ENCODE measurements at regions not wholly inside any gene's neighbourhood (a gene's known extent, or its start where the extent isn't known, plus 50 kb on each side); places are given as distances from the start of the nearest gene placed in this dataset.

DNA sequence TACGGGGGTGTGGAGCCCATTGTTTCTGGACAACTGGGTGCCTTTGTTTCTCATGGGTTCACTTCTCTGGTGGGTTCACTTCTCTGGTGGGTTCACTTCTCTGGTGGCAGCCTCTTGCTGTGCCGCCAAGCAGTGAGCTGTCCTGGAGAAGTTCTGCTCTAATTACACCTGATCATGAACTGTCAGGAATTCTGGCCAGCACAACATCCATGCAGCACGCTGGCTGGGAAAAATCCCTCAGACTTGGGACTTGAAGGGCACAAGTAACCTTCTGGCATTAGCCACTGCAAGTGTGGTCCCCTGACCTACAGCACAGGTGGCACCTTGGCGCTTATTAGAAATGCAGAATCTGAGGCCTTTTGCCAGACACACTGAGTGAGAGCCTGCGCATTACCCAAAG is 752.5 kb downstream of the QKI start:
- no peak for DNase-seq (ENCODE audit: extremely low read depth in 1 of 4, low spot score in 3 of 4)
- Histone ChIP-seq H3K4me1 (replicated peaks in 1 of 2; ENCODE audit: control insufficient read depth in 2 of 2, insufficient read depth in 2 of 2, low read length in 2 of 2) (no peaks in the 10 kb centered on the region), H3K4me3 (no peak overlapping the region), H3K9ac (ENCODE audit: insufficient read depth in 1 of 2, low read depth in 2 of 2, low read length in 2 of 2) (no peak overlapping the region), H3K9me1 (ENCODE audit: control insufficient read depth, insufficient read depth, low read length) (no peaks in the 10 kb centered on the region), H3K27me3 (ENCODE audit: control insufficient read depth in 2 of 2, insufficient read depth in 2 of 2, low read length in 2 of 2) (no peaks in the 10 kb centered on the region), H4K20me1 (replicated peaks; ENCODE audit: control insufficient read depth, insufficient read depth, low read length) (no peaks in the 10 kb centered on the region), H2AFZ (ENCODE audit: low read depth, low read length) (no peak overlapping the region), H3K27ac (ENCODE audit: extremely low read depth, low read depth, low read length) (no peak overlapping the region), H3K79me2 (ENCODE audit: control insufficient read depth, insufficient read depth, low read length) (no peaks in the 10 kb centered on the region), H3K9me3 (replicated peaks; ENCODE audit: control insufficient read depth, insufficient read depth, low read depth, low read length) (no peaks in the 10 kb centered on the region), H3K4me2 (ENCODE audit: insufficient read depth, low read length) (no peak overlapping the region), H3K36me3 (ENCODE audit: control insufficient read depth, insufficient read depth, low read length) (no peaks in the 10 kb centered on the region)
- CTCF ChIA-PET (ENCODE audit: low intra/inter-chr PET ratio) = interaction anchor here (0.5 kb wide), 1 partner anchor 339 kb away, joined by 3 read pairs; no protein-coding TSS in a partner anchor
- POLR2A ChIA-PET = no interaction called here
- WGBS (ENCODE audit: insufficient coverage, low coverage, missing lambda C conversion rate) = 2% methylated on average over 5 of the region's 5 CpGs
- no TSS peak for BruUV-seq (replicated peaks)
- TF ChIP-seq ZFP36 (IDR thresholded peaks at IDR 0.05; ENCODE audit: low read depth, low read length, partially characterized antibody) (no peak), NFIC (IDR thresholded peaks at IDR 0.05) (no peak), GABPB1 (CRISPR knock-in tag; IDR thresholded peaks at IDR 0.05) (no peak), NR3C1 (CRISPR knock-in tag; IDR thresholded peaks at IDR 0.05) (no peak)
- no peak for FAIRE-seq
- in situ Hi-C loops (cut with MboI) (no loop called here), intact Hi-C loops (cut with micrococcal nuclease) (no loop called here)
- no peak for ATAC-seq

DNA sequence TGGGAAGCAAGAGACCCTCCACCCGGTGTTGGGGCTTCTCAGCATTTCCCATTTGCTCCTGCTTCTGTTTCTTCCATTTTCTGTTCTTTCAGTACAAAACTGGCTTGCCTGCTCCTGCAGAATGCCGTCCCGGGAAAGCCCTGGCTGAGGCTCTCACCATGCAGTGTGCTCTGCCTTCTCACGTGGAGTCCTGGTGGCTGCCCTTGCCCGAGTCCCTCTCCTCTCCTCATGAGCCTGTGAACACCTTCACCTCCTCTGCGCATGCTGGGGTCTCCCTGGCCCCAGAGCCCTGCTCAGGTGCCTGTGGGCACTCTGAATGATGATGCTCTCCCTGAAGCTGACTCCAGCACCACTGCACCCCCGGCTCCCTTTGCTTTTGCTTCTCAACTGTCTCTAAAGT is 752.0 kb downstream of the QKI start:
- no peak for FAIRE-seq
- in situ Hi-C loops (cut with MboI) = no loop called here
- TF ChIP-seq, protein P1, sequence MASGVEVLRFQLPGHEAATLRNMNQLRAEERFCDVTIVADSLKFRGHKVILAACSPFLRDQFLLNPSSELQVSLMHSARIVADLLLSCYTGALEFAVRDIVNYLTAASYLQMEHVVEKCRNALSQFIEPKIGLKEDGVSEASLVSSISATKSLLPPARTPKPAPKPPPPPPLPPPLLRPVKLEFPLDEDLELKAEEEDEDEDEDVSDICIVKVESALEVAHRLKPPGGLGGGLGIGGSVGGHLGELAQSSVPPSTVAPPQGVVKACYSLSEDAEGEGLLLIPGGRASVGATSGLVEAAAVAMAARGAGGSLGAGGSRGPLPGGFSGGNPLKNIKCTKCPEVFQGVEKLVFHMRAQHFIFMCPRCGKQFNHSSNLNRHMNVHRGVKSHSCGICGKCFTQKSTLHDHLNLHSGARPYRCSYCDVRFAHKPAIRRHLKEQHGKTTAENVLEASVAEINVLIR (CRISPR knock-in tag; IDR thresholded peaks at IDR 0.05) = no peak
- no peak for TF ChIP-seq STAG1 (CRISPR knock-in tag; IDR thresholded peaks at IDR 0.05; ENCODE audit: borderline replicate concordance)
- TF ChIP-seq, protein P2, sequence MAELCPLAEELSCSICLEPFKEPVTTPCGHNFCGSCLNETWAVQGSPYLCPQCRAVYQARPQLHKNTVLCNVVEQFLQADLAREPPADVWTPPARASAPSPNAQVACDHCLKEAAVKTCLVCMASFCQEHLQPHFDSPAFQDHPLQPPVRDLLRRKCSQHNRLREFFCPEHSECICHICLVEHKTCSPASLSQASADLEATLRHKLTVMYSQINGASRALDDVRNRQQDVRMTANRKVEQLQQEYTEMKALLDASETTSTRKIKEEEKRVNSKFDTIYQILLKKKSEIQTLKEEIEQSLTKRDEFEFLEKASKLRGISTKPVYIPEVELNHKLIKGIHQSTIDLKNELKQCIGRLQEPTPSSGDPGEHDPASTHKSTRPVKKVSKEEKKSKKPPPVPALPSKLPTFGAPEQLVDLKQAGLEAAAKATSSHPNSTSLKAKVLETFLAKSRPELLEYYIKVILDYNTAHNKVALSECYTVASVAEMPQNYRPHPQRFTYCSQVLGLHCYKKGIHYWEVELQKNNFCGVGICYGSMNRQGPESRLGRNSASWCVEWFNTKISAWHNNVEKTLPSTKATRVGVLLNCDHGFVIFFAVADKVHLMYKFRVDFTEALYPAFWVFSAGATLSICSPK (IDR thresholded peaks at IDR 0.05; ENCODE audit: borderline replicate concordance) = no peak
- TF ChIP-seq TAF15 (IDR thresholded peaks at IDR 0.05; ENCODE audit: low read depth, low read length) = no peak
- no peak for TF ChIP-seq RHOXF2B (CRISPR knock-in tag; conservative IDR thresholded peaks at IDR 0.05)
- no peak for TF ChIP-seq MTA2 (IDR thresholded peaks at IDR 0.05; ENCODE audit: low read depth)
- no peak for TF ChIP-seq ARID1B (IDR thresholded peaks at IDR 0.05)
- TF ChIP-seq GATA2 (CRISPR knock-in tag; IDR thresholded peaks at IDR 0.05) = no peak
- TF ChIP-seq, protein P3, sequence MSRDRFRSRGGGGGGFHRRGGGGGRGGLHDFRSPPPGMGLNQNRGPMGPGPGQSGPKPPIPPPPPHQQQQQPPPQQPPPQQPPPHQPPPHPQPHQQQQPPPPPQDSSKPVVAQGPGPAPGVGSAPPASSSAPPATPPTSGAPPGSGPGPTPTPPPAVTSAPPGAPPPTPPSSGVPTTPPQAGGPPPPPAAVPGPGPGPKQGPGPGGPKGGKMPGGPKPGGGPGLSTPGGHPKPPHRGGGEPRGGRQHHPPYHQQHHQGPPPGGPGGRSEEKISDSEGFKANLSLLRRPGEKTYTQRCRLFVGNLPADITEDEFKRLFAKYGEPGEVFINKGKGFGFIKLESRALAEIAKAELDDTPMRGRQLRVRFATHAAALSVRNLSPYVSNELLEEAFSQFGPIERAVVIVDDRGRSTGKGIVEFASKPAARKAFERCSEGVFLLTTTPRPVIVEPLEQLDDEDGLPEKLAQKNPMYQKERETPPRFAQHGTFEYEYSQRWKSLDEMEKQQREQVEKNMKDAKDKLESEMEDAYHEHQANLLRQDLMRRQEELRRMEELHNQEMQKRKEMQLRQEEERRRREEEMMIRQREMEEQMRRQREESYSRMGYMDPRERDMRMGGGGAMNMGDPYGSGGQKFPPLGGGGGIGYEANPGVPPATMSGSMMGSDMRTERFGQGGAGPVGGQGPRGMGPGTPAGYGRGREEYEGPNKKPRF (IDR thresholded peaks at IDR 0.05; ENCODE audit: low read depth, low read length) = no peak

More for the DNA sequence above, 752.0 kb downstream of the QKI start:
- intact Hi-C loops (cut with micrococcal nuclease) = no loop called here
- BruUV-seq (replicated peaks) = no TSS peak
- ATAC-seq (no peak), DNase-seq (ENCODE audit: extremely low read depth in 1 of 4, low spot score in 3 of 4) (no peak)
- H3K79me2 ChIP-seq (ENCODE audit: control insufficient read depth, insufficient read depth, low read length) = no peaks in the 10 kb centered on the region
- H3K9me3 ChIP-seq (replicated peaks; ENCODE audit: control insufficient read depth, insufficient read depth, low read depth, low read length) = no peaks in the 10 kb centered on the region
- ChIA-PET POLR2A (no interaction called here), CTCF (ENCODE audit: low intra/inter-chr PET ratio) (interaction anchor here (0.5 kb wide), 1 partner anchor 339 kb away, joined by 3 read pairs; no protein-coding TSS in a partner anchor)
- no peaks in the 10 kb centered on the region for H3K27me3 ChIP-seq (ENCODE audit: control insufficient read depth in 2 of 2, insufficient read depth in 2 of 2, low read length in 2 of 2)
- 0% methylated on average over 7 of the region's 7 CpGs for WGBS (ENCODE audit: insufficient coverage, low coverage, missing lambda C conversion rate)
- no peaks in the 10 kb centered on the region for H4K20me1 ChIP-seq (replicated peaks; ENCODE audit: control insufficient read depth, insufficient read depth, low read length)
- no peak overlapping the region for H3K4me3 ChIP-seq
- no peak overlapping the region for H3K27ac ChIP-seq (ENCODE audit: extremely low read depth, low read depth, low read length)
- H3K9me1 ChIP-seq (ENCODE audit: control insufficient read depth, insufficient read depth, low read length) = no peaks in the 10 kb centered on the region
- H3K9ac ChIP-seq (ENCODE audit: insufficient read depth in 1 of 2, low read depth in 2 of 2, low read length in 2 of 2) = no peak overlapping the region
- H3K4me2 ChIP-seq (ENCODE audit: insufficient read depth, low read length) = no peak overlapping the region
- H3K36me3 ChIP-seq (ENCODE audit: control insufficient read depth, insufficient read depth, low read length) = no peaks in the 10 kb centered on the region
- no peaks in the 10 kb centered on the region for H3K4me1 ChIP-seq (replicated peaks in 1 of 2; ENCODE audit: control insufficient read depth in 2 of 2, insufficient read depth in 2 of 2, low read length in 2 of 2)
- H2AFZ ChIP-seq (ENCODE audit: low read depth, low read length) = no peak overlapping the region

All from K562 (cell line).